Ovary (tissue), 3 donors: ENCODE measurements at regions not wholly inside any gene's neighbourhood (a gene's known extent, or its start where the extent isn't known, plus 50 kb on each side); places are given as distances from the start of the nearest gene placed in this dataset.

Experiments
- CTCF ChIP-seq, 3 donors: fragments of 450-650 bp in 2 of 3; fragments of 200-600 bp in 1 of 3; IDR thresholded peaks; one replicate each; pipeline versions ENCODE4 v1.5.1 to v1.8.0; 2016 to 2022; ENCODE audit warnings: antibody characterized with exemption in 3 of 3, mild to moderate bottlenecking in 1 of 3
- EP300 ChIP-seq: sonication (generic); formaldehyde crosslinking; IDR thresholded peaks from one replicate; pipeline ENCODE4 v1.6.1; 2017; ENCODE audit warnings: antibody characterized with exemption
- POLR2A ChIP-seq: fragments of 450-650 bp; IDR thresholded peaks from one replicate; pipeline ENCODE4 v1.6.1; 2017; ENCODE audit warnings: antibody characterized with exemption, mild to moderate bottlenecking, moderate library complexity
- donor health status: DM: no; HTN: no; CAD: no.

GRCh38 chrX:107521877-107522586 lies 72.6 kb downstream of the FRMPD3 start:
- TF ChIP-seq POLR2A, result no peak
- no peak for TF ChIP-seq CTCF (IDR thresholded peaks at IDR 0.05)
- no peak for TF ChIP-seq EP300
